Mesenchymal stem cell (in vitro differentiated cells and primary cell): ENCODE measurements at regions not wholly inside any gene's neighbourhood (a gene's known extent, or its start where the extent isn't known, plus 50 kb on each side); places are given as distances from the start of the nearest gene placed in this dataset.

Source experiments
- DNase-seq: peaks from one replicate; pipeline ENCODE4 v3.0.0-alpha.2; 2013
- H2AFZ ChIP-seq: one replicate; pipeline ENCODE4 v1.6.1; 2013; ENCODE audit warnings: low read depth, mild to moderate bottlenecking, control low read depth, inconsistent platforms, low read length, moderate library complexity
- H2AK5ac ChIP-seq: 2 replicates; pipeline ENCODE4 v1.6.1; 2013; ENCODE audit warnings: low read length, moderate library complexity, mild to moderate bottlenecking, inconsistent platforms; ENCODE audit not compliant: severe bottlenecking
- H2BK120ac ChIP-seq: one replicate; pipeline ENCODE4 v1.6.1; 2013; ENCODE audit warnings: low read depth, mild to moderate bottlenecking, inconsistent platforms, low read length, moderate library complexity
- H2BK12ac ChIP-seq, 2 experiments: one replicate each; pipeline ENCODE4 v1.6.1; 2013; ENCODE audit warnings: inconsistent platforms in 2 of 2, low read length in 2 of 2, mild to moderate bottlenecking in 2 of 2, moderate library complexity in 2 of 2, control low read depth in 1 of 2
- H2BK15ac ChIP-seq: one replicate; pipeline ENCODE4 v1.6.1; 2013; ENCODE audit warnings: mild to moderate bottlenecking, low read depth, inconsistent platforms; ENCODE audit not compliant: poor library complexity, severe bottlenecking
- H2BK5ac ChIP-seq: 2 replicates; pipeline ENCODE4 v1.6.1; 2013; ENCODE audit warnings: low read depth, mild to moderate bottlenecking, low read length, control low read depth, inconsistent platforms; ENCODE audit not compliant: poor library complexity, severe bottlenecking
- H3K14ac ChIP-seq, 2 experiments: one replicate each; pipeline ENCODE4 v1.6.1; 2013; ENCODE audit warnings: inconsistent platforms in 2 of 2, low read length in 2 of 2, control low read depth in 1 of 2, mild to moderate bottlenecking in 1 of 2, moderate library complexity in 1 of 2
- H3K18ac ChIP-seq, 2 experiments: one replicate each; pipeline ENCODE4 v1.6.1; 2013; ENCODE audit warnings: inconsistent platforms in 2 of 2, low read length in 2 of 2, control low read depth in 1 of 2, low read depth in 1 of 2, mild to moderate bottlenecking in 1 of 2
- H3K23ac ChIP-seq, 2 experiments: one replicate each; pipeline ENCODE4 v1.6.1; 2013; ENCODE audit warnings: inconsistent platforms in 2 of 2, low read length in 2 of 2, mild to moderate bottlenecking in 2 of 2, moderate library complexity in 2 of 2, control low read depth in 1 of 2
- H3K27ac ChIP-seq: 2 replicates; pipeline ENCODE4 v1.5.1; 2013; ENCODE audit warnings: mild to moderate bottlenecking, moderate library complexity, low read length, control low read depth, inconsistent platforms; ENCODE audit not compliant: poor library complexity, severe bottlenecking
- H3K27me3 ChIP-seq, 2 experiments: 2 replicates each; pipeline versions ENCODE4 v1.6.1 to v1.7.0; 2013; ENCODE audit warnings: low read length in 2 of 2, mild to moderate bottlenecking in 2 of 2, moderate library complexity in 2 of 2, control low read depth in 1 of 2, inconsistent platforms in 1 of 2; ENCODE audit not compliant: control insufficient read depth in 1 of 2, insufficient read depth in 1 of 2
- H3K36me3 ChIP-seq, 2 experiments: 2 replicates each; pipeline versions ENCODE4 v1.6.1 to v1.7.0; 2013; ENCODE audit warnings: low read length in 2 of 2, control low read depth in 1 of 2, inconsistent platforms in 1 of 2, low read depth in 1 of 2, mild to moderate bottlenecking in 1 of 2; ENCODE audit not compliant: insufficient read depth in 2 of 2, control insufficient read depth in 1 of 2
- H3K4ac ChIP-seq, 2 experiments: one replicate each; pipeline ENCODE4 v1.6.1; 2013; ENCODE audit warnings: inconsistent platforms in 2 of 2, low read length in 2 of 2, mild to moderate bottlenecking in 2 of 2, moderate library complexity in 2 of 2, control low read depth in 1 of 2, low read depth in 1 of 2
- H3K4me1 ChIP-seq: 2 replicates; pipeline ENCODE4 v1.6.1; 2013; ENCODE audit warnings: low read depth, low read length, control low read depth; ENCODE audit not compliant: control insufficient read depth, insufficient read depth
- H3K4me2 ChIP-seq: 2 replicates; pipeline ENCODE4 v1.6.1; 2013; ENCODE audit warnings: low read length, mild to moderate bottlenecking, inconsistent platforms; ENCODE audit not compliant: poor library complexity, severe bottlenecking
- H3K4me3 ChIP-seq, 2 experiments: 2 replicates each; pipeline versions ENCODE4 v1.5.1 to v1.7.0; 2013; ENCODE audit warnings: low read length in 2 of 2, mild to moderate bottlenecking in 2 of 2, control low read depth in 1 of 2, low read depth in 1 of 2; ENCODE audit not compliant: insufficient read depth in 1 of 2
- H3K79me1 ChIP-seq: replicated peaks from 2 replicates; pipeline ENCODE4 v1.6.1; 2013; ENCODE audit warnings: mild to moderate bottlenecking, control low read depth, low read length, inconsistent platforms; ENCODE audit not compliant: poor library complexity, severe bottlenecking
- H3K9ac ChIP-seq: 2 replicates; pipeline ENCODE4 v1.7.0; 2013; ENCODE audit warnings: mild to moderate bottlenecking, low read length, moderate library complexity
- H3K9me3 ChIP-seq: 2 replicates; pipeline ENCODE4 v1.7.0; 2013; ENCODE audit warnings: mild to moderate bottlenecking, low read length; ENCODE audit not compliant: control insufficient read depth
- H4K8ac ChIP-seq: one replicate; pipeline ENCODE4 v1.6.1; 2013; ENCODE audit warnings: inconsistent platforms, mild to moderate bottlenecking, low read length, moderate library complexity
- H4K91ac ChIP-seq: one replicate; pipeline ENCODE4 v1.6.1; 2013; ENCODE audit warnings: mild to moderate bottlenecking, low read length, inconsistent platforms
- WGBS: methylation state at CpG from one replicate; pipeline ENCODE4 v1.1.7; 2013; ENCODE audit warnings: mixed read lengths; 5-methylcytosine and 5-hydroxymethylcytosine counted together

- no peak overlapping the region for H2AK5ac ChIP-seq
- H3K14ac ChIP-seq: no peak overlapping the region
- no peak overlapping the region for H3K18ac ChIP-seq
- no peak overlapping the region for H2BK120ac ChIP-seq
- no peak overlapping the region for H3K9ac ChIP-seq
- no peak overlapping the region for H2BK12ac ChIP-seq
- no peaks in the 10 kb centered on the region for H3K4me1 ChIP-seq
- H2BK5ac ChIP-seq: no peak overlapping the region
- no peaks in the 10 kb centered on the region for H3K79me1 ChIP-seq
- no peak overlapping the region for H4K91ac ChIP-seq
- WGBS: 77% methylated on average over 4 of the region's 4 CpGs
- H3K4ac ChIP-seq: no peak overlapping the region
- no peak overlapping the region for H3K27ac ChIP-seq
- H2AFZ ChIP-seq: no peak overlapping the region
- no peaks in the 10 kb centered on the region for H3K27me3 ChIP-seq
- no peak overlapping the region for H3K4me3 ChIP-seq
- no peak for DNase-seq
- H3K9me3 ChIP-seq: no peaks in the 10 kb centered on the region
- no peak overlapping the region for H4K8ac ChIP-seq
- H3K36me3 ChIP-seq: no peaks in the 10 kb centered on the region
- H3K4me2 ChIP-seq: no peak overlapping the region
- no peak overlapping the region for H3K23ac ChIP-seq
- no peak overlapping the region for H2BK15ac ChIP-seq
Measured at GRCh38 chr11:27857588-27857987, 157.3 kb upstream of the BDNF start.

- WGBS: 76% methylated on average over 3 of the region's 4 CpGs
- H4K8ac ChIP-seq: no peak overlapping the region
Measured at GRCh38 chr11:27857014-27857413, 156.8 kb upstream of the BDNF start.

DNA sequence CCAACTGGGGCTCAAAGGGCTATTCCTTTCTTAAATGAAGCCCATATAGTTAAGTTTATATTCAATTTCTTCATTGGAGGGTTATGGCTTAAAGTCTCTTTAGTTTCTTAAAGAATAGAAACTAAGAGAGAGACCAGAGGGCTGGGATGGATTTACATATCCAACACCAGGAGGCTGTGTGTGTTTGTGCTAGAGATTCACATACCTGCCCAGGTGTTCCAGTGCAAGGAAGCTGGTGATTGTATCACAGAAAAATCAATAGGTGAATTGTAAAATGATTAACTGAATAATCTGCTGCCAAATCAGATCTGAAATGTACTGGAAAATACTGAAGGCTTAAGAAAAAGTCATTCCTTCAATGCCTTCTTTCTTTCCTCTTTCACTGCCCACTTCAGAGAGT is 148.2 kb upstream of the BDNF start:
- Histone ChIP-seq H2BK5ac (no peak overlapping the region), H2AFZ (no peak overlapping the region), H3K23ac (no peak overlapping the region), H3K9ac (no peak overlapping the region), H2BK12ac (no peak overlapping the region), H3K36me3 (no peaks in the 10 kb centered on the region), H3K4ac (no peak overlapping the region), H3K27ac (no peak overlapping the region), H3K4me2 (no peak overlapping the region), H3K27me3 (no peaks in the 10 kb centered on the region), H3K4me3 (no peak overlapping the region), H4K8ac (no peak overlapping the region), H2AK5ac (no peak overlapping the region), H3K14ac (no peak overlapping the region), H2BK120ac (no peak overlapping the region), H3K18ac (no peak overlapping the region), H2BK15ac (no peak overlapping the region), H3K79me1 (no peaks in the 10 kb centered on the region), H3K9me3 (no peaks in the 10 kb centered on the region), H3K4me1 (no peaks in the 10 kb centered on the region), H4K91ac (no peak overlapping the region)
- DNase-seq: no peak

More at GRCh38 chr11:27857014-27857413, 156.8 kb upstream of the BDNF start:
- no peak overlapping the region for H3K4ac ChIP-seq
- H3K14ac ChIP-seq: no peak overlapping the region
- no peak overlapping the region for H3K9ac ChIP-seq
- H3K9me3 ChIP-seq: no peaks in the 10 kb centered on the region
- H3K79me1 ChIP-seq: no peaks in the 10 kb centered on the region
- no peak overlapping the region for H2BK12ac ChIP-seq
- no peak for DNase-seq
- H3K18ac ChIP-seq: no peak overlapping the region
- no peaks in the 10 kb centered on the region for H3K27me3 ChIP-seq
- no peaks in the 10 kb centered on the region for H3K36me3 ChIP-seq
- no peak overlapping the region for H2AFZ ChIP-seq
- no peak overlapping the region for H4K91ac ChIP-seq
- H3K4me1 ChIP-seq: no peaks in the 10 kb centered on the region
- H2BK120ac ChIP-seq: no peak overlapping the region
- no peak overlapping the region for H3K23ac ChIP-seq
- no peak overlapping the region for H3K27ac ChIP-seq
- H2BK15ac ChIP-seq: no peak overlapping the region
- H3K4me2 ChIP-seq: no peak overlapping the region
- H2AK5ac ChIP-seq: no peak overlapping the region
- no peak overlapping the region for H2BK5ac ChIP-seq
- H3K4me3 ChIP-seq: no peak overlapping the region

GRCh38 chr11:27847496-27847895 is 147.2 kb upstream of the BDNF start:
- Histone ChIP-seq H3K4me2 (no peak overlapping the region), H3K27ac (no peak overlapping the region), H3K9me3 (peaks cover 2% of the 10 kb centered on the region), H3K4me1 (no peaks in the 10 kb centered on the region), H4K8ac (no peak overlapping the region), H2BK5ac (no peak overlapping the region), H3K18ac (no peak overlapping the region), H2AFZ (no peak overlapping the region), H2AK5ac (no peak overlapping the region), H3K9ac (no peak overlapping the region), H4K91ac (no peak overlapping the region), H3K4me3 (no peak overlapping the region), H3K14ac (no peak overlapping the region), H3K79me1 (no peaks in the 10 kb centered on the region), H2BK12ac (no peak overlapping the region), H3K4ac (no peak overlapping the region), H3K36me3 (no peaks in the 10 kb centered on the region), H3K27me3 (no peaks in the 10 kb centered on the region), H2BK120ac (no peak overlapping the region), H3K23ac (no peak overlapping the region), H2BK15ac (no peak overlapping the region)
- DNase-seq: no peak
